Erythroblast (primary cell): ENCODE measurements at regions not wholly inside any gene's neighbourhood (a gene's known extent, or its start where the extent isn't known, plus 50 kb on each side); places are given as distances from the start of the nearest gene placed in this dataset.

ENCODE experiments used
- DNase-seq, 2 experiments: peaks; one replicate each; lab custom pipeline; 2025; lab: John Stamatoyannopoulos, UW
- GATA1 ChIP-seq: IDR thresholded peaks from 2 replicates; pipeline ENCODE4 v1.6.1; 2011; ENCODE audit warnings: low read depth, mild to moderate bottlenecking, control low read depth, low read length, moderate library complexity
- POLR2A ChIP-seq: IDR thresholded peaks from 2 replicates; pipeline ENCODE4 v1.6.1; 2011; ENCODE audit warnings: mild to moderate bottlenecking, low read length

- DNase-seq: no peak
These were observed 302.1 kb downstream of the MAP2K6 start for GRCh38 chr17:69716556-69716955.

GRCh38 chr17:69717214-69717613 is 302.7 kb downstream of the MAP2K6 start:
- no peak for DNase-seq
- TF ChIP-seq GATA1 (no peak), POLR2A (no peak)

More at GRCh38 chr17:69716556-69716955, 302.1 kb downstream of the MAP2K6 start:
- TF ChIP-seq GATA1: no peak
- TF ChIP-seq POLR2A: no peak

GRCh38 chr17:69717819-69718218 is 303.3 kb downstream of the MAP2K6 start:
- DNase-seq: no peak
- TF ChIP-seq GATA1 (no peak), POLR2A (no peak)

GRCh38 chr17:69719474-69720048 is 305.1 kb downstream of the MAP2K6 start:
- TF ChIP-seq GATA1 (no peak), POLR2A (no peak)
- DNase-seq: no peak

DNA sequence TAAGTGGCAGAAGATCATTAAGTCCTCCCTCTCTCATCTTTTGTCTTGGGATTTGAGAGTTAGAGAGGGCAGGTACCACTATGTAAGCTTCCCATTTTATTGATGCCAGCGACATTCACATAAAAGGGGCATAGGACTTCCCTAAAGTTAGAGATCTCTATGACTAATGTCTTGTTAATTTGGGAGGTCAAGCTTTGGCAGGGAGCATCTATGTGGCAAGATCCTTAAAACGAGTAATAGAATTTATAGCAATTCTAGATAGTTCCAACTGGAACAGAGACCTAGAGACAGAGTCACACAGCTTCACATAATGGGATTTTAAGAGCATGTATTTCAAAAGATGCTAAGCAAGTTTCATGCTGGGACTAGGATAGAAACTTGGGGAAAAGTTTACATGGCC is 308.0 kb downstream of the MAP2K6 start:
- TF ChIP-seq POLR2A: no peak
- no peak for TF ChIP-seq GATA1
- no peak for DNase-seq

DNA sequence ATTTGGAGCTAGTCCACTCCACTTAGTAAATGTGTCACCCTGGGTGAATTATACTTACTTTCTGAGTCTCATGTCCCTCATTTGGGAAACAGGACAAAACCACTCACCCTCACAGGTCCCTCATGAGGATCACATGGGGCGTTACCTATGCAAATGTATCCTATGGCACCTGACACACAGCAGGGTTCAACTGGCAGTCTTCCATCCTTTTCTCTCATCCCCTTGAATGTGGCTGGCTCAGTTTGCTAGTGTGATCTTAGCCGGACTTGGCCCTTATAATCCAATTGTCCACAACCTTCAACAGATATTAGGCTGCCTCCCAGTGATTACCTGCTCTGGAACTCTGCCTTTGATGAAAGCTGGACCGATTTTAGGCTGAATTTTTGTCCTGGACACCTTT is 308.8 kb downstream of the MAP2K6 start:
- no peak for TF ChIP-seq POLR2A
- no peak for TF ChIP-seq GATA1
- no peak for DNase-seq

- DNase-seq: no peak
- TF ChIP-seq POLR2A (no peak), GATA1 (no peak)
These were observed 309.2 kb downstream of the MAP2K6 start for GRCh38 chr17:69723741-69724140.

- DNase-seq: no peak
- no peak for TF ChIP-seq GATA1
- TF ChIP-seq POLR2A: no peak
These were observed 309.7 kb downstream of the MAP2K6 start for GRCh38 chr17:69724238-69724637.

DNA sequence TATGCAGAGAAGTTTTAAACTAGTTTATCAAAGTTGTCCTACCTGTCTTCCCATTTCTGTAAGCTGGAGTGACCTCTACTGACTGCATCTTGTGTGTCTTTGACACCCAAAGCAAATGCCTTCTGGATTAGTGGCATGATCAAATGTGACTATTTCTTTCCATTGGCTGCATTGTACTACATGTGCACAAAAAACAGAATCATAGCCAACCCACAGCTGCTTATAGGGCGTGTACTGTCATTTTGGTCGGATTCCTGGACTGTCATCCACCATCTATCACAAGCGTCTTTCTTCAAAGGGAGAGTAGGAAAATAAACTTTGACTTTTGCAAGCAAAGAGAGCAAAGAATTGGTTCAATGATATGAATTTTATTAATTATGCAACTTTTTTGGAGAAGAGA is 310.6 kb downstream of the MAP2K6 start:
- no peak for DNase-seq
- TF ChIP-seq GATA1: no peak
- no peak for TF ChIP-seq POLR2A

DNA sequence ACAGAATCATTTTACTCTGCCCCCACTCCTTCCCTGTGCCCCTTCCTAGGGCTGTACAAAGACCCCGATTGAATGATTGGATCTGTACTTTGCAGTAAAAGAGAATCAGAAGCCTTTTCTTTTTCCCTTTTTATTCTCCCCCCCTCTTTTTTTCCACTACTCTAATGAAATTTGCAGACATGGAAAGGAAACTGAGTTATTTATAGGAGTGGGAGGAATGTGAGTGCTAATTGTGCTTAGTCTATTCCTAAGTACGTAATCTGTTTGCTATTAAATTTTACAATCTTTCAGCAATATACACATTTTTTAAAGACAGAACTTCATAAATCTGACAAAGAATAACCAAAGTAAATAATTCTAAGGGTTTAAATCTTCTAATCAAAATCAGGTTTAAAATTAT is 314.3 kb downstream of the MAP2K6 start:
- TF ChIP-seq POLR2A: no peak
- no peak for TF ChIP-seq GATA1
- no peak for DNase-seq

GRCh38 chr17:69729944-69730343 is 315.4 kb downstream of the MAP2K6 start:
- DNase-seq: no peak
- TF ChIP-seq POLR2A (no peak), GATA1 (no peak)

DNA sequence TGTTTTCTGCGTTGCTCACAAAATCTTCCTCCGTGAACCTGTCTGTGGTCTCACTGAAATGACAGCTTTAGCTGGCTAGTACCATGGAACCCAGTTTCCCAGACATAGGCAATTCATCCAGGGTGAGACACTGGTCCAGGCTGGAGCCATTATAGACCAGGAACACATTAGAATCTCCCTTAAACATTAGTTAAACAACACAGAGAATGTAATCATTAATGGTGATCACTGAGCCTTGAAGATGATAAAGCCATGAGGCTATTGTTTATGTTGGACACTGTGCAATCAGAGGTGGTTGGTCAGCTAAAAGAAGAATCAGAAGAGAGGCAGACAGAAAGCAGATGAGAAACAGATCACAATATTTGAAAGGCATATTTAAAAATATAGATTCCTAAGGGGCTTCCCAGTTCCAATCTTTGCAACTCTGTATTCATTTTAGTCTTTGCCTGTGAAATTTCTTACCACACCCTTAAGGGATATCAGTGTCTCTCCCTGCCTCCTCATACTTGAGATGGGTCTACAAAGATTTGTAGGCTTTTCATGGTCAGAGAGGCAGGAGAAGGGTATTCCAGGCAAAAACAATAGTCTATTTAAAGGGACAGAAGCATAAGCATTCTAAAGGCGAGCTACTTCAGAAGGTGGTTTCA is 317.9 kb downstream of the MAP2K6 start:
- no peak for DNase-seq
- TF ChIP-seq POLR2A (no peak), GATA1 (no peak)

GRCh38 chr17:69733171-69734012 is 318.9 kb downstream of the MAP2K6 start:
- DNase-seq: no peak
- TF ChIP-seq POLR2A (no peak), GATA1 (no peak)

DNA sequence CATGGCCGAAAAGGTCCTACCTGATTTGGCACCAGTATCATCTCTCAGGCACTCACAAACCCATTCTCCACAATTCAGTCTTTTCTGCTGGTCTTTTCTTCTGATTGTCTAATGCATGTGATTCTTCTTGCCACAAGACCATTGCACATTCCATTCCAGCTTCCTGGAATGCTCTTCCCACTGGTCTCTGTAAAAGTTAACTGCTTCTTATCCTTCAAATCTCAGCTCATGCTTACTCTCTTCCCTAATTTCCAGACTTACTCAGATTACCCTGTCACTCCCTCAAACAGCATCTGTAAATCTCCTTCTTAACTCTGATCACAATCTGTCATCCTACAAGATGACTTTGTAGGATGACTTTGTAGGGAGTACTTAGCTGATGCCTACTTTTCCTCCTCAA is 320.2 kb downstream of the MAP2K6 start:
- DNase-seq: no peak
- TF ChIP-seq POLR2A: no peak
- TF ChIP-seq GATA1: no peak
